ENCODE measurements at regions not wholly inside any gene's neighbourhood (a gene's known extent, or its start where the extent isn't known, plus 50 kb on each side); places are given as distances from the start of the nearest gene placed in this dataset.

DNA sequence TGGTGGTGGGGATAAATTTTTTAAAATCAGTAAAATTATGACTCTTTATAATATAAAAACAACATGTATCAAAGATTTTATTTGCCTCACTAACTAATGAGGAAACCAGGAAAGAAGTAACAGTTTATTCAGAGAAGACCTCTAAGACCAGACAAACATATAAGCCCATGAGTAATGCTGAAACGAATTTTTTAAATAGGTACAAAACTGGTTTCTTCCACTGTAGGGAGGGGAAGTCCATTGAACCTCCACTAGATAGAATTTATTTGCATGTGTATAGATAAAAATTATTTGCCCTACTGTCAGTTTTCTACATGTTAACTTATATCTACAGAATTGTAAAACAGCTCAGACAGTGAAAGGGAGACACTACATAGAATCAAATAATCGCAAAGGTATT lies 86.8 kb downstream of the ZC3H11B start:
- TF ChIP-seq, protein P1, sequence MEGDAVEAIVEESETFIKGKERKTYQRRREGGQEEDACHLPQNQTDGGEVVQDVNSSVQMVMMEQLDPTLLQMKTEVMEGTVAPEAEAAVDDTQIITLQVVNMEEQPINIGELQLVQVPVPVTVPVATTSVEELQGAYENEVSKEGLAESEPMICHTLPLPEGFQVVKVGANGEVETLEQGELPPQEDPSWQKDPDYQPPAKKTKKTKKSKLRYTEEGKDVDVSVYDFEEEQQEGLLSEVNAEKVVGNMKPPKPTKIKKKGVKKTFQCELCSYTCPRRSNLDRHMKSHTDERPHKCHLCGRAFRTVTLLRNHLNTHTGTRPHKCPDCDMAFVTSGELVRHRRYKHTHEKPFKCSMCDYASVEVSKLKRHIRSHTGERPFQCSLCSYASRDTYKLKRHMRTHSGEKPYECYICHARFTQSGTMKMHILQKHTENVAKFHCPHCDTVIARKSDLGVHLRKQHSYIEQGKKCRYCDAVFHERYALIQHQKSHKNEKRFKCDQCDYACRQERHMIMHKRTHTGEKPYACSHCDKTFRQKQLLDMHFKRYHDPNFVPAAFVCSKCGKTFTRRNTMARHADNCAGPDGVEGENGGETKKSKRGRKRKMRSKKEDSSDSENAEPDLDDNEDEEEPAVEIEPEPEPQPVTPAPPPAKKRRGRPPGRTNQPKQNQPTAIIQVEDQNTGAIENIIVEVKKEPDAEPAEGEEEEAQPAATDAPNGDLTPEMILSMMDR (IDR thresholded peaks at IDR 0.05) = no peak
- no peak for TF ChIP-seq POLR2A (IDR thresholded peaks at IDR 0.05)

Measured in adrenal gland (tissue), 5 donors.